Upper lobe of left lung (tissue), 4 donors: ENCODE measurements at regions not wholly inside any gene's neighbourhood (a gene's known extent, or its start where the extent isn't known, plus 50 kb on each side); places are given as distances from the start of the nearest gene placed in this dataset.

ENCODE experiments used
- CTCF ChIP-seq, 6 experiments: fragments of 450-650 bp in 4 of 6; fragments of 200-600 bp in 2 of 6; sonication (generic) in 2 of 6; IDR thresholded peaks; one replicate each; pipeline ENCODE4 v1.5.1; 2016 to 2019; ENCODE audit warnings: antibody characterized with exemption in 6 of 6
- EP300 ChIP-seq, 4 donors: sonication (generic); formaldehyde crosslinking; IDR thresholded peaks; one replicate each; pipeline ENCODE4 v1.5.1; 2017; ENCODE audit warnings: antibody characterized with exemption in 4 of 4, control low read depth in 2 of 4
- POLR2A ChIP-seq, 4 donors: fragments of 450-650 bp; IDR thresholded peaks; one replicate each; pipeline ENCODE4 v1.5.1; 2016 to 2017; ENCODE audit warnings: antibody characterized with exemption in 4 of 4, mild to moderate bottlenecking in 2 of 4
- POLR2AphosphoS5 ChIP-seq, 2 donors: sonication (generic); formaldehyde crosslinking; IDR thresholded peaks; one replicate each; pipeline ENCODE4 v1.5.1; 2017; ENCODE audit warnings: antibody characterized with exemption in 2 of 2

DNA sequence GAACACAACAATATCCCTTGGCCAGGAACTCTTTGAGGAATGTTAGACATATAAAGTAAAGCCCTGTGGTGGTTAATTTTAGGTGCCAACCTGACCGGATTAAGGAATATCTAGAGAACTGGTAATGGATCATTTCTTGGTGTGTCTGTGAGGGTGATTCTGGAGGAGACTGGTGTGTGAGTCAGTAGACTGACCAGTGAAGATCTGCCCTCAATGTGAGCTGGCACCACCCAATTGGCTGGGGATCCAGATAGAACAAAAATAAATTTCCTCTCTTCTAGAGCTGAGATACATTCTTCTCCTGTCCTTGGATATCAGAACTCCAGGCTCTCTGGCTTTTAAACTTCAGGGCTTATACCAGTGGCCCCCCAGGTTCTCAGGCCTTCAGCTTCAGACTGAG is 56.2 kb upstream of the TNPO1 start:
- TF ChIP-seq CTCF (IDR thresholded peaks at IDR 0.05) (no peak), POLR2AphosphoS5 (IDR thresholded peaks at IDR 0.05) (no peak), POLR2A (IDR thresholded peaks at IDR 0.05) (no peak), EP300 (IDR thresholded peaks at IDR 0.05) (no peak)
